ENCODE measurements at regions not wholly inside any gene's neighbourhood (a gene's known extent, or its start where the extent isn't known, plus 50 kb on each side); places are given as distances from the start of the nearest gene placed in this dataset.
"Not testable (repeated sequence)": the region's sequence is repeated elsewhere in the genome, so short reads cannot be mapped to it uniquely, and the experiment has no call there.

- no peak for DNase-seq (ENCODE audit: low read depth in 2 of 3, low spot score in 1 of 3)
Measured at GRCh38 chr9:124164811-124165210, 92.9 kb upstream of the NEK6 start.

- no peak for DNase-seq (ENCODE audit: low read depth in 2 of 3, low spot score in 1 of 3)
Measured at GRCh38 chr9:124174433-124174832, 83.3 kb upstream of the NEK6 start.

- DNase-seq (ENCODE audit: low read depth in 2 of 3, low spot score in 1 of 3): not testable (repeated sequence)
Measured at GRCh38 chr9:124177522-124177921, 80.2 kb upstream of the NEK6 start.

GRCh38 chr9:124179196-124180071, 78.3 kb upstream of the NEK6 start:
- no peak for DNase-seq (ENCODE audit: low read depth in 2 of 3, low spot score in 1 of 3)

- DNase-seq (ENCODE audit: low read depth in 2 of 3, low spot score in 1 of 3): no peak
Measured at GRCh38 chr9:124180557-124180956, 77.2 kb upstream of the NEK6 start.

GRCh38 chr9:124182741-124183140, 75.0 kb upstream of the NEK6 start:
- no peak for DNase-seq (ENCODE audit: low read depth in 2 of 3, low spot score in 1 of 3)

- no peak for DNase-seq (ENCODE audit: low read depth in 2 of 3, low spot score in 1 of 3)
Measured at GRCh38 chr9:124183772-124184171, 74.0 kb upstream of the NEK6 start.

- no peak for DNase-seq (ENCODE audit: low read depth in 2 of 3, low spot score in 1 of 3)
Measured at GRCh38 chr9:124185413-124185812, 72.3 kb upstream of the NEK6 start.

GRCh38 chr9:124187311-124187710, 70.4 kb upstream of the NEK6 start:
- DNase-seq (ENCODE audit: low read depth in 2 of 3, low spot score in 1 of 3): no peak

GRCh38 chr9:124188331-124189110, 69.2 kb upstream of the NEK6 start:
- no peak for DNase-seq (ENCODE audit: low read depth in 2 of 3, low spot score in 1 of 3)

- no peak for DNase-seq (ENCODE audit: low read depth in 2 of 3, low spot score in 1 of 3)
Measured at GRCh38 chr9:124190761-124191160, 67.0 kb upstream of the NEK6 start.

GRCh38 chr9:124191691-124192395, 65.9 kb upstream of the NEK6 start:
- no peak for DNase-seq (ENCODE audit: low read depth in 2 of 3, low spot score in 1 of 3)

GRCh38 chr9:124196814-124197176, 61.0 kb upstream of the NEK6 start:
- DNase-seq (ENCODE audit: low read depth in 2 of 3, low spot score in 1 of 3): no peak

GRCh38 chr9:124197177-124198095, 60.3 kb upstream of the NEK6 start:
- no peak for DNase-seq (ENCODE audit: low read depth in 2 of 3, low spot score in 1 of 3)

- no peak for DNase-seq (ENCODE audit: low read depth in 2 of 3, low spot score in 1 of 3)
Measured at GRCh38 chr9:124198331-124198730, 59.4 kb upstream of the NEK6 start.

- no peak for DNase-seq (ENCODE audit: low read depth in 2 of 3, low spot score in 1 of 3)
Measured at GRCh38 chr9:124198948-124199347, 58.8 kb upstream of the NEK6 start.

- DNase-seq (ENCODE audit: low read depth in 2 of 3, low spot score in 1 of 3): no peak
Measured at GRCh38 chr9:124199474-124199873, 58.3 kb upstream of the NEK6 start.

GRCh38 chr9:124202447-124202971, 55.2 kb upstream of the NEK6 start:
- peak; percentile 79 to 85 (median 82) for DNase-seq (ENCODE audit: low read depth in 2 of 3, low spot score in 1 of 3)

GRCh38 chr9:124205686-124206352, 51.9 kb upstream of the NEK6 start:
- no peak for DNase-seq (ENCODE audit: low read depth in 2 of 3, low spot score in 1 of 3)

GRCh38 chr9:124206391-124206790, 51.4 kb upstream of the NEK6 start:
- no peak for DNase-seq (ENCODE audit: low read depth in 2 of 3, low spot score in 1 of 3)
